Gastroesophageal sphincter (tissue), 3 donors: ENCODE measurements at regions not wholly inside any gene's neighbourhood (a gene's known extent, or its start where the extent isn't known, plus 50 kb on each side); places are given as distances from the start of the nearest gene placed in this dataset.

Experiments
- CTCF ChIP-seq, 4 experiments: fragments of 200-600 bp in 2 of 4; fragments of 450-650 bp in 2 of 4; sonication (generic) in 1 of 4; IDR thresholded peaks; one replicate each; pipeline ENCODE4 v1.5.1; 2017 to 2019; ENCODE audit warnings: antibody characterized with exemption in 4 of 4, mild to moderate bottlenecking in 2 of 4, moderate library complexity in 2 of 4
- EP300 ChIP-seq: sonication (generic); formaldehyde crosslinking; IDR thresholded peaks from one replicate; pipeline ENCODE4 v1.6.1; 2017; ENCODE audit warnings: antibody characterized with exemption, mild to moderate bottlenecking
- POLR2A ChIP-seq, 2 donors: fragments of 450-650 bp; IDR thresholded peaks; one replicate each; pipeline ENCODE4 v1.6.1; 2017; ENCODE audit warnings: antibody characterized with exemption in 2 of 2, mild to moderate bottlenecking in 2 of 2, moderate library complexity in 1 of 2
- POLR2AphosphoS5 ChIP-seq: sonication (generic); formaldehyde crosslinking; IDR thresholded peaks from one replicate; pipeline ENCODE4 v1.6.1; 2017; ENCODE audit warnings: antibody characterized with exemption

- TF ChIP-seq CTCF (IDR thresholded peaks at IDR 0.05) (no peak), POLR2A (IDR thresholded peaks at IDR 0.05) (no peak), POLR2AphosphoS5 (no peak), EP300 (no peak)
These were observed 94.9 kb upstream of the COL5A1 start for GRCh38 chr9:134546746-134547145.
